ENCODE measurements at regions not wholly inside any gene's neighbourhood (a gene's known extent, or its start where the extent isn't known, plus 50 kb on each side); places are given as distances from the start of the nearest gene placed in this dataset.
"Not testable (repeated sequence)": the region's sequence is repeated elsewhere in the genome, so short reads cannot be mapped to it uniquely, and the experiment has no call there.

DNA sequence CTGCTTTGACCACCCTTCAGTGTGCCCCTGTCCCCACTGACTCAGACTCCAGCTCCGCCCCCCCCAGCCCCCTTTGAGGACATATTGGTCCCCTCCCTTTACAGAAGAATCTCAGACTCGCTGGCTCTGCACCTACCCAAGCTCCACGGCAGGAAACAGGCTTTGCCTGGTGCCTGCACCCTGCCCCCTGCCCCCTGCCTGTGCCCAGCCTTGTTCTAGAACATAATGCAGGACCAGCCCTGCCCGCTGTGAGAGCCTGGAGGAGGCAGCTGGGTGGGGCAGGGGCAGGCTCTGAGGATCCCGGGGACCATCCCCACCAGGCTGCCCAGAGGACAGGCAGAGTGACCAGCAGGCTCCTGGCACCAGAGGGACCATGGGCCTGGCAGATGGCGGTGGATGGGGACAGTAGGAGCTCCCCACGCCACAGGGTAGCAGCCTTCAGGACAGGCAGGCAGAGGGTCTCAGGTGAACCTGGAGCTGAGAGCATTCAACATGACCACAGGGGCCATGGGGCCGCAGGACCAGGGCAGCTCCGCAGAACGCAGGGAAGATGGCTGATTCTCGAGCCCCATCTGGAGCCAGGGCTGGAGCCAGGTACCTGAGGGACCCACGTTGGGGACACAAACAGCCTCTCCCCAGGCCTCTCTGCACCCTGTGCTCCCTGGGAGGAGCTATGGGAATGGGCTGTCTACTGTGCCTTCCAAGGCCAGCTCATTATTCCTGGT lies 165.0 kb upstream of the FOXD4L5 start:
- DNase-seq: not testable (repeated sequence)

DNA sequence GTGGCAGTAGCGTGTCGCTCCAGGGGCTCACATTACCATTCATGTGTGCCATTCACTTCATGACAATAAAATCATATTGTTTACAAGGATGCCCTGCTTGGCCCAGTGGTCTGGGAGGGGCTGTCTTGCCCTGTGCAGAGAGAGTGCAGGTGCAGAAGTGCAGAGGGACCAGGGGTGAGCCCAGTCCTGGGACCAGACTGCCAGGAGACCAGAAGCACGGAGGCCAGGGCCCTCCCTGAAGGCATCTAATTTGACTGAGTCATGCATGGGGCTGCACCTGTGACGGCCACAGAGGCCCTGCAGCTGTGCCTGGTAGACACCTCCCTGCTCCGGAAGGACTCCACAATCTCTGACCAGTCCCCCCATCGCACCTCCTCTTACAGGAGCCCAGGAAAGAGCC lies 164.4 kb upstream of the FOXD4L5 start:
- DNase-seq: no peak

- DNase-seq: not testable (repeated sequence)
These were observed 162.1 kb upstream of the FOXD4L5 start for GRCh38 chr9:65447146-65447545.

GRCh38 chr9:65445991-65446390 lies 161.0 kb upstream of the FOXD4L5 start:
- DNase-seq: not testable (repeated sequence)

DNA sequence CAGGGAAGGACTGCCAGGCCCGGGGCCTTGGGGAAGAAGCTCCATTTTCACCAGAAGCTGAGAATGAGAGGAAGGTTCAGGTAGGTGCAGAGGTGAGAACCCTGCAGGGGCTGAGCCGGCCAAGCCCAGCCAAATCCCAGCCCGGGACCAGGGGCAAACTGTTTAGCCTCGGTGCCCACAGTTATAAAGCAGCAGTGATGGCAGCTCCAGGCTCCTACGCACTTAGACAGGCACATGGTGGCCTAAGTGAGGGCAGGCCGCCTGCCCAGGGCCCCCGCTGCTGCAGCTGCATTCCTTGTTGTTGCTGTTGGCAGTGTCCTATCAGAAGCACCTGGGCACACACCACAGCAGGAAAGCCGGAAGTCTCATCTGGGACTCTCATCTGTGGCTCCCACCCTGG lies 159.9 kb upstream of the FOXD4L5 start:
- DNase-seq: no peak

GRCh38 chr9:65442116-65442515 lies 157.1 kb upstream of the FOXD4L5 start:
- not testable (repeated sequence) for DNase-seq

- DNase-seq: not testable (repeated sequence)
These were observed 156.4 kb upstream of the FOXD4L5 start for GRCh38 chr9:65441324-65441920.

DNA sequence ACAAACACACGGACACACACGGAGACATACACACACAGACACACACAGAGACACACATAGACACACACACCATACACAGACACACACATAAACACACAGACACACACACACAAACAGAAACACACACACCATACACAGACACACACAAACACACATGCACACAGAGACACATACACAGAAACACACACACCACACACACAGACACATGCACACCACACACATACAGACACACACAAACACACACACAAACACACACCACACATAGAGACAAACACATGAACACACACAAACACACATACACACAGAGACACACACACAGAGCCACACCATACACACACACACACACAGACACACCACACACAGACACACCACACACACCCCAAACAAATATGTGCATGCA lies 152.7 kb upstream of the FOXD4L5 start:
- DNase-seq: no peak

- no peak for DNase-seq
These were observed 150.5 kb upstream of the FOXD4L5 start for GRCh38 chr9:65435464-65435863.

GRCh38 chr9:65432722-65433323 lies 147.8 kb upstream of the FOXD4L5 start:
- no peak for DNase-seq

DNA sequence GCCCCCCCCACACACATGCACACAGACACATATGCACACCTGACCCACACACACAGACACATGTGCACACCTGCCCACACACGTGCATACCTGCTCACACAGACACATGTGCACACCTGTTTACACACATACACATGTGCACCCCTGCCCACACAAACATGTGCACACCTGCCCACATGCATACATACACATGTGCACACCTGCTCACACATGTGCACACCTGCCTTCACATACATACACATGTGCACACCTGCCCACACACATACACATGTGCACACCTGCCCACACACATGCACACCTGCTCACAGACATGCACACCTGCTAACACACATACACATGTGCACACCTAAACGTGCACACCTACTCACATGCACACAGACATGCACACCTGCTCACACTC lies 147.0 kb upstream of the FOXD4L5 start:
- no peak for DNase-seq

DNA sequence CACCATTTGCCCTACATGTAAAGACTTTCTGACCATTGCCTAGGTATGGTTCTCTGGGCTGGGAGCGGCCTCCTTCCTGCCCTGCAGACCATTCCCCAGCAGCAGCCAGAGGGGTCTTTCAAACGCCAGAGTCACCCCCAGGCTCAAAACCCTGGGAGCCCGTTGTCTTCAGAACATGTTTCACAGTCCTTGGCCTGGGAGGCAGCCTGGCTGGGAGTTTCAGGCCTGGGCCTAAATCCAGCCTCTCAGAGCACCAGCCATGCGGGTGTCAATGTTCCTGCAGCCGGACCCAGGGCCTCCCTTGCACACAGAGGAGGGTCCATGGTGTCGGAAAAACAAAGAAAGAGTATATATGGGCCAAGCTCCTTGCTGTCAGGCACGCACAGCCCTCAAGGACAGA lies 145.2 kb upstream of the FOXD4L5 start:
- DNase-seq: no peak

- DNase-seq: not testable (repeated sequence)
These were observed 142.4 kb upstream of the FOXD4L5 start for GRCh38 chr9:65427361-65427760.

DNA sequence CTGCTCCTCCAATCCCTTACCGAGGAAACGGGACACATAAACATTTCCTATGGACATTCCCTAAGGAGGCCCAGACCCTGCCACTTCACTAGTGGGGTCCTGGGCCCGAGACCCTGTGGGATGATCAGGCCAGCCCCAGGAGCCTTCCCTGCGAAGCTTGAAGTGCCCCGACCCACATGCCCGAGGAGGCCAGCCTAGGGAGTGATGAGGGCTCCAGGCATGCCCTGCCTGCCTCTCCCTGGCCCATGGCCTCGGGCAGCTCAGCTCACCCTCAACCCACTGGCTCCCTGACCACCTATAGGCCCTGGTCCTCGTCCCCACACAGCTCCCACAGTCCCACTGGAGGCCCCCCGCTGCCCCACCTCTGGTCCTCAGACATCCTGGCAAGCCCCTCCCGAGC lies 141.8 kb upstream of the FOXD4L5 start:
- not testable (repeated sequence) for DNase-seq

DNA sequence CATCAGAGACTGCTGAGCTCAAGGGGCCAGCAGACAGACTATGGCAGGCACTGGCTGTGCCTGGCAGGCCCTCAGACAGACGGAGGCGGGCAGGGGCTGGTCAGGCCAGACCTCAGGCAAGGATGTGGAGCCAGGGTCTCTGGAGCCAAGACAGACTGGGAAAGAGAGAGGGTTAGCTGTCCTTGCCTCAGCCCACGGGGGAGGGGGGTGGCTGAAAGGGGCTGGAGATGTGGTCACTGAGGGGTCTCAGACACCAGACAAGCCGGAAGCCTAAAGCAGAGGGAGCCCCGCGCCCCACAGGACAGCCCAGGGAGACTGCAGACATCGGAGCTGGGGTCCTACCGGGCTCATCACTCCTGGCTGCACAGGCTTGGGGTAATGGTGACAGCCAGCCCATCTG lies 141.2 kb upstream of the FOXD4L5 start:
- DNase-seq: no peak

GRCh38 chr9:65425183-65425582 lies 140.2 kb upstream of the FOXD4L5 start:
- not testable (repeated sequence) for DNase-seq

GRCh38 chr9:65424437-65424984 lies 139.5 kb upstream of the FOXD4L5 start:
- not testable (repeated sequence) for DNase-seq

DNA sequence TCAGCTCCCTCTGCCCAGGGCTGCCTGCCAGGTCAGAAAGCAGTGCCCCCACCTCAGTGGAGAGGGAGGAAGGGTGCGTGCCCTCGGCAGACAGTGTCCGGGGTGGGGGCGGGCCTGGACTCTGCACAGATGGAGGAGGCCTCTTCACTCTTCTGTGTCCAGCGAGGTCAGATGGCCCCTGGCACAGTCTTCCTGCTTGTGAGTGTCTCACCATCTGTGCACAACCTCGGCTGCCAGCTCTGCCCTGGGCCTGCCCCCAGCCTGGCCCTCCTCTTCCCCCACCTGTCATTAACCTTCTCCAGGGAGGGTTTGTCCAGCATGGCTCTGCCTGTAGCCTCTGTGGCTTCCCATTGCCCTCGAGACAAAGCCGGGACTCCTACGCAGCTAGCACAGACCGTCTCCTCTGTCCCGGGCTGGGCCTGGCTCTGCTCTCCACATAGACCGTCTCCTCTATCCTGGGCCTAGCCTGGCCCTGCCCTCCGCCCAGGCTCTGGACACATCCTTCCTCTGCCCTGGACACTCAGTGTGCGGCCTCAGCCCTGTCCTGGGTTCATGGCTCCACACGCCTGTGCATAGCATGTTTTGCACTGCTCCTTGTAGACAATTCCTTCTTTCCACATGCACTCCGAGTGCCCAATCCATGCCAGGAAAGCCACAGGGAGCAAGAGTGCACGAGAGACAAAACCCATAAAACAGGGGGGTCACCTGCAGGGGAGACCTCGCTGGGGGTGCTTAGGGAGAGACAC lies 138.9 kb upstream of the FOXD4L5 start:
- not testable (repeated sequence) for DNase-seq

DNA sequence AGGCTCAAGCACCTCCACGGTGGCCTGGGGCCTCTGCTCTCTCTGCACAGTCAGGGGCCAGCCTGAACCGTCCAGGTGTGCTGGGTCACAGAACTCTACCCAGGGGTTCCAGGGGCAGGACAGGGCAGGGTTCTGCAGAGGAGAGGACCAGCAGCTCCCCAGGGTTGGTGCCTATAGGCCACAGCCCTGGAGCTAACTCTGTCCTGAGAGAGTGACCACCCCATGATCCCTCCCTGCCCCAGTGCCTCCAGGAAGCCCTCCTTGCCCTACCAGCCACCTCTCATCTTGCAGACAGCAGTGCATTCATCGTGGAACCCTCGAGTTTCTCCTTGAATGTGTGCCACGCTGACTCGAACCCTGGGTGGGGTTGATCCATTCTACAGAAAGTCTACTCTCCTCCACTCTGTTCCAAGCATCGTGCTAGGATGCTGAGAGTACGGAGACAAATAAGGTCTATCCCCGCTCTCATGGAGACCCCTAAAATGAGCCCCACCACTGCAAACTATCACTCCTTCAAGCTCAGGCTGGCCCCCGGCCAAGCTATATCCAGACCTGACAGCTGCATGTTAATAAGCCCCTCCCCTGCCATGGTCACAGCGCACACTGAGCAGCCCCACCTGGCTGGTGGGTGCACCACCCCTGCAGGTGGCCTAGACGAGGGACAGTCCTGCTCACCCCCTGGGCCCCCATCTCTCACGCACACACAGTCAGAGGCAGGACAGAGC lies 138.1 kb upstream of the FOXD4L5 start:
- DNase-seq: not testable (repeated sequence)

- DNase-seq: not testable (repeated sequence)
These were observed 136.5 kb upstream of the FOXD4L5 start for GRCh38 chr9:65421486-65421885.

DNA sequence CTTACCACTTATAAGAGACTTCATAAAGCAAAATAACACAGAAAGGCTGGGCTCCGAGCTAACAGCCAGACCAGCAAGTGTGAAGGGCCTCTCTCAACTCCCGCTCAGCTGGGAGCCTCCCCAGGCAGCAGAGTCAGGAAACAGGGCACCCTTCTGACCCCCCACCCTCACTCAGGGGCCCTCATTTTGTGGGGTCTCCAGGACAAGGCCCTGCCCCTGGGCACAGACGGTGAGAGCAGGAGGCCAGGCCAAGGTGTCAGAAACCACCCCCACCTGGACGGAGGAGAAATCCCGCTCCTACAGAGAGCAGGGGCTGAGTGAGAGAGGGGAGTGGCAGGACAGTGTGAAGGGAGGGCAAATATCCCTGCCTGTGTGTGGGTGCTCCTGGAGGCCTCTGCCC lies 135.8 kb upstream of the FOXD4L5 start:
- no peak for DNase-seq

DNA sequence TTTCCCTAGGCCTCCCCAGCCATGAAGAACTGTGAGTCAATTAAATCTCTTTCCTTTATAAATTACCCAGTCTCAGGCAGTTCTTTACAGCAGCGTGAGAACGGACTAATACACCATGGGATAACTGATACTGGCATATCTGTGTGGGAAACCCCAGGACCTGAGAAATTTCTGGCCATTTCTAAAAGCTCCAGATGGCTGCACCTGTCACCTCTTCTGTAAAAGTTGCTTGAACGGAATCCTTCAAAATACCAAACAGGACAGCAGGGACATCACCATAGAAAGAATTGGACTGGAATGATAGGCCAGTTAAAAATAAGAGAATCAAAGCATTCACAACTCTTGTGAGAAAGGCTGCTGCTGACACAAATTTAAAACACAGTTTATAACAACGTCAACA lies 134.0 kb upstream of the FOXD4L5 start:
- DNase-seq: not testable (repeated sequence)

Measured in CD4-positive, alpha-beta T cell treated with Interleukin-6 for 4 hours (primary cell).